Vagina (tissue), 2 donors: ENCODE measurements at regions not wholly inside any gene's neighbourhood (a gene's known extent, or its start where the extent isn't known, plus 50 kb on each side); places are given as distances from the start of the nearest gene placed in this dataset.
A peak's percentile ranks its signal among the peaks of the same experiment; 100 is the strongest.

Experiments used
- DNase-seq, 2 donors: peaks; one replicate each; pipeline ENCODE4 v3.0.0-alpha.2; 2017; ENCODE audit errors: extremely low spot score in 2 of 2
- H3K27ac ChIP-seq: fragments of 200-600 bp; sonication (generic); one replicate; pipeline ENCODE4 v1.5.1; 2019
- H3K27me3 ChIP-seq: fragments of 200-600 bp; sonication (generic); one replicate; pipeline ENCODE4 v1.5.1; 2019
- H3K36me3 ChIP-seq, 2 donors: fragments of 200-600 bp; sonication (generic); one replicate each; pipeline ENCODE4 v1.5.1; 2017 to 2019
- H3K4me1 ChIP-seq: fragments of 200-600 bp; sonication (generic); one replicate; pipeline ENCODE4 v1.5.1; 2019
- H3K4me3 ChIP-seq, 2 donors: fragments of 200-600 bp; sonication (generic); 1 replicate in 1 of 2; 2 replicates in 1 of 2; pipeline ENCODE4 v1.5.1; 2016 to 2019
- H3K9me3 ChIP-seq: fragments of 200-600 bp; sonication (generic); one replicate; pipeline ENCODE4 v1.5.1; 2019
- CTCF ChIP-seq, 3 experiments: fragments of 450-650 bp in 2 of 3; fragments of 200-600 bp in 1 of 3; sonication (generic) in 1 of 3; IDR thresholded peaks; one replicate each; pipeline ENCODE4 v1.5.1; 2017 to 2019; ENCODE audit warnings: antibody characterized with exemption in 3 of 3, mild to moderate bottlenecking in 2 of 3, moderate library complexity in 2 of 3
- POLR2A ChIP-seq, 2 donors: fragments of 450-650 bp; IDR thresholded peaks; one replicate each; pipeline ENCODE4 v1.6.1; 2017; ENCODE audit warnings: antibody characterized with exemption in 2 of 2, mild to moderate bottlenecking in 2 of 2, moderate library complexity in 2 of 2
- POLR2AphosphoS5 ChIP-seq, 2 donors: sonication (generic); formaldehyde crosslinking; IDR thresholded peaks; one replicate each; pipeline ENCODE4 v1.9.0; 2017; ENCODE audit warnings: antibody characterized with exemption in 2 of 2, mild to moderate bottlenecking in 2 of 2, low read depth in 1 of 2; ENCODE audit not compliant: insufficient read depth in 1 of 2
- intact Hi-C: fragments of 100-400 bp; cut with DNase I; formaldehyde crosslinking; loops from one replicate; pipeline ENCODE4 v1.15.1; 2023

- Histone ChIP-seq H3K27ac (no peak overlapping the region), H3K4me1 (no peaks in the 10 kb centered on the region), H3K4me3 (no peak overlapping the region), H3K36me3 (no peaks in the 10 kb centered on the region), H3K9me3 (peaks cover 3% of the 10 kb centered on the region), H3K27me3 (no peaks in the 10 kb centered on the region)
- peak in 1 of 2 donors; percentile 70 for DNase-seq
- intact Hi-C loops: no loop called here
- no peak for TF ChIP-seq POLR2AphosphoS5 (IDR thresholded peaks at IDR 0.05; ENCODE audit: insufficient read depth in 1 of 2, low read depth in 1 of 2)
- TF ChIP-seq POLR2A (IDR thresholded peaks at IDR 0.05): no peak
- no peak for TF ChIP-seq CTCF (IDR thresholded peaks at IDR 0.05)
Observed at GRCh38 chr1:30586671-30587070, 136.7 kb downstream of the MATN1 start.

GRCh38 chr1:30579580-30579979 is 143.8 kb downstream of the MATN1 start:
- intact Hi-C loops: no loop called here
- no peak for TF ChIP-seq POLR2A (IDR thresholded peaks at IDR 0.05)
- TF ChIP-seq POLR2AphosphoS5 (IDR thresholded peaks at IDR 0.05; ENCODE audit: insufficient read depth in 1 of 2, low read depth in 1 of 2): no peak
- no peak for TF ChIP-seq CTCF (IDR thresholded peaks at IDR 0.05)
- no peaks in the 10 kb centered on the region for H3K36me3 ChIP-seq

DNA sequence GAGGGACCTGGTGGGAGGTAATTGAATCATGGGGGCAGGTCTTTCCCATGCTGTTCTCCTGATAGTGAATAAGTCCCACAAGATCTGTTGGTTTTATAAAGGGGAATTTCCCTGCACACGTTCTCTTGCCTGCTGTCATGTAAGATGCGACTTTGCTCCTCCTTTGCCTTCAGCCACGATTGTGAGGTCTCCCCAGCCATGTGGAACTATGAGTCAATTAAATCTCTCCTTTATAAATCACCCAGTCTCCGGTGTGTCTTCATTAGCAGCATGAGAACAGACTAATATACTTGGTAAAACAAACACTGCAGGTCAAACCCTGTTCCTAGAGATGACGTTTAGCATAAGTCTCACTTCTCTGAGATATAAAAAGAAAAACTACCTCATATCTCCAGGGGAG is 148.3 kb downstream of the MATN1 start:
- intact Hi-C loops: no loop called here
- no peaks in the 10 kb centered on the region for H3K36me3 ChIP-seq
- no peaks in the 10 kb centered on the region for H3K4me1 ChIP-seq
- H3K4me3 ChIP-seq: no peak overlapping the region
- no peaks in the 10 kb centered on the region for H3K9me3 ChIP-seq
- no peak overlapping the region for H3K27ac ChIP-seq
- no peaks in the 10 kb centered on the region for H3K27me3 ChIP-seq
- no peak for DNase-seq
- TF ChIP-seq POLR2AphosphoS5 (IDR thresholded peaks at IDR 0.05; ENCODE audit: insufficient read depth in 1 of 2, low read depth in 1 of 2) (no peak), CTCF (IDR thresholded peaks at IDR 0.05) (no peak), POLR2A (IDR thresholded peaks at IDR 0.05) (no peak)

More at GRCh38 chr1:30579580-30579979, 143.8 kb downstream of the MATN1 start:
- no peak for DNase-seq
- Histone ChIP-seq H3K4me3 (no peak overlapping the region), H3K4me1 (no peaks in the 10 kb centered on the region), H3K27me3 (no peaks in the 10 kb centered on the region), H3K27ac (no peak overlapping the region), H3K9me3 (peaks cover 3% of the 10 kb centered on the region)

- intact Hi-C loops: no loop called here
- no peaks in the 10 kb centered on the region for H3K27me3 ChIP-seq
- H3K4me1 ChIP-seq: no peaks in the 10 kb centered on the region
- H3K9me3 ChIP-seq: no peaks in the 10 kb centered on the region
- no peak overlapping the region for H3K27ac ChIP-seq
- no peak for DNase-seq
- TF ChIP-seq POLR2A (IDR thresholded peaks at IDR 0.05) (no peak), POLR2AphosphoS5 (IDR thresholded peaks at IDR 0.05; ENCODE audit: insufficient read depth in 1 of 2, low read depth in 1 of 2) (no peak), CTCF (IDR thresholded peaks at IDR 0.05) (no peak)
- H3K36me3 ChIP-seq: no peaks in the 10 kb centered on the region
- H3K4me3 ChIP-seq: no peak overlapping the region
Observed at GRCh38 chr1:30572192-30572591, 151.2 kb downstream of the MATN1 start.

DNA sequence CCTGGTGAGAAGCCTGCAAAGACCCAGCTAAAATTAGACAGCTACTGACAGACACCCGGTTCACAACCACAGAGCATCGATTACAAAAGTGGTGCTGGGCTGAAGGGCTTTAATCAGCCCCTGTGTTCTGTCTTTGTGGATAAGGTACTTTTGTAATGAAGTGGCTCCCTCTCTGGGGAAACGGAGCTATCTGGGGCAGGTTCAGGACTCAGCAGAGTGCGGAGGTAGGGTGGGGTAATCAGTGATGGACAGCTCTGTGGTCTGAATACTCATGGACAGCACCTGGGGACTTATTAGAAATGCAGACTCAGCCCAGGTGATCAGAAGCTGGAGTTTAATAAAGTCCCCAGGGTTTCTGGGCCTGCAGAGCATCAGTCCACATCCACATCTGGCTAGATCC is 152.0 kb downstream of the MATN1 start:
- TF ChIP-seq CTCF (IDR thresholded peaks at IDR 0.05) (no peak), POLR2AphosphoS5 (IDR thresholded peaks at IDR 0.05; ENCODE audit: insufficient read depth in 1 of 2, low read depth in 1 of 2) (no peak), POLR2A (IDR thresholded peaks at IDR 0.05) (no peak)

More for the DNA sequence above, 152.0 kb downstream of the MATN1 start:
- no peak for DNase-seq
- Histone ChIP-seq H3K4me3 (no peak overlapping the region), H3K27ac (no peak overlapping the region), H3K4me1 (no peaks in the 10 kb centered on the region), H3K36me3 (no peaks in the 10 kb centered on the region), H3K9me3 (no peaks in the 10 kb centered on the region), H3K27me3 (no peaks in the 10 kb centered on the region)
- intact Hi-C loops: no loop called here
